ENCODE measurements at regions not wholly inside any gene's neighbourhood (a gene's known extent, or its start where the extent isn't known, plus 50 kb on each side); places are given as distances from the start of the nearest gene placed in this dataset.

DNA sequence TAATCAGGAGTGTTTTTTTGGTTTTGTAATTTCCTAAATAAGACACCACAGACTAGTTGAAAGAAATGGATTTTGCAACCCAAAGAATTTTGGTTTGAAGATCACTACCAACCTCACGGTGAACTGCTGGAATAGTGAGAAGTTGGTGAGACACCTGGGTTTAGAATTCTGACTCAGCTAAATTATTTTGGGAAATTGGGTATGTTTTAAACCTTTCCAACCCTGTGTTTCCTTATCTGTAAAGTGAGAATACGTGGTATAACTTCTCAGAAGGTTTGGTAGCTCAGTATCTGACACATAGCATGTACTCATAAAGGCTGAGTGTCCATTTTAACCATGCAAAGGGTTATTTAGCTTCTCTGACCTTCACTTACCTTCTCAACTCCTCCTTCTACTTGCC, 261.9 kb downstream of the FOXA2 start:
- H4K20me1 ChIP-seq (ENCODE audit: insufficient read depth, low read length) = no peaks in the 10 kb centered on the region
- WGBS (ENCODE audit: low lambda C conversion rate) = under 1% methylated on average over 2 of the region's 2 CpGs
- H3K27ac ChIP-seq (ENCODE audit: extremely low read length, insufficient read depth, low read length) = no peak overlapping the region
- no peak overlapping the region for H3K4me2 ChIP-seq (ENCODE audit: low read depth, low read length)
- CTCF ChIA-PET (ENCODE audit: low intra/inter-chr PET ratio, low total read pairs) = no interaction called here
- peaks cover 0 to 8% of the 10 kb centered on the region in 2 experiments; a peak in 1 of 5 replicates for H3K27me3 ChIP-seq (ENCODE audit: control insufficient read depth in 1 of 2, insufficient read depth in 2 of 2, low read length in 2 of 2)
- FAIRE-seq = no peak
- TF ChIP-seq ZNF768 (CRISPR knock-in tag; IDR thresholded peaks at IDR 0.05) = no peak
- peak; percentile 64 for TF ChIP-seq MAFF (IDR thresholded peaks at IDR 0.05; ENCODE audit: low read depth, low read length)
- peak; percentile 5 to 73; a peak in 2 of 4 replicates for TF ChIP-seq MAFK (conservative IDR thresholded peaks at IDR 0.05 in 1 of 2, IDR thresholded peaks at IDR 0.05 in 1 of 2; ENCODE audit: low read length in 2 of 2)
- no peak overlapping the region for H3K4me3 ChIP-seq (replicated peaks in 1 of 3; ENCODE audit: insufficient read depth in 1 of 3, low read depth in 2 of 3, low read length in 3 of 3)
- no peaks in the 10 kb centered on the region for H3K4me1 ChIP-seq (ENCODE audit: insufficient read depth, low read length)
- no peaks in the 10 kb centered on the region for H3K36me3 ChIP-seq (replicated peaks in 1 of 2; ENCODE audit: control insufficient read depth in 1 of 2, insufficient read depth in 2 of 2, low read length in 2 of 2)
- no peak overlapping the region for H2AFZ ChIP-seq (ENCODE audit: low read length)
- no peak for DNase-seq (ENCODE audit: low spot score)
- no peak overlapping the region for H3K9ac ChIP-seq (ENCODE audit: insufficient read depth, low read depth, low read length)
- H3K79me2 ChIP-seq (ENCODE audit: insufficient read depth, low read length) = no peaks in the 10 kb centered on the region
- no TSS peak for BruUV-seq (replicated peaks)
- no peaks in the 10 kb centered on the region for H3K9me3 ChIP-seq (ENCODE audit: low read length)
- ATAC-seq = no peak
- intact Hi-C loops (cut with micrococcal nuclease; ENCODE audit: unreplicated experiment) (no loop called here), in situ Hi-C loops (cut with HindIII; ENCODE audit: extremely low pct_ligation_motif_present, low pct_unique_long_range_greater_than_20kb) (no loop called here)
- POLR2A ChIA-PET = no interaction called here

- intact Hi-C loops (cut with micrococcal nuclease; ENCODE audit: unreplicated experiment) = no loop called here
- BruUV-seq (replicated peaks) = no TSS peak
- H3K27me3 ChIP-seq (ENCODE audit: control insufficient read depth in 1 of 2, insufficient read depth in 2 of 2, low read length in 2 of 2) = peaks cover 0 to 8% of the 10 kb centered on the region in 2 experiments; a peak in 1 of 5 replicates
Observed at GRCh38 chr20:22321191-22321590, 263.2 kb downstream of the FOXA2 start.

More at GRCh38 chr20:22321191-22321590, 263.2 kb downstream of the FOXA2 start:
- no peak overlapping the region for H3K4me2 ChIP-seq (ENCODE audit: low read depth, low read length)
- no peak overlapping the region for H3K9ac ChIP-seq (ENCODE audit: insufficient read depth, low read depth, low read length)
- H3K4me3 ChIP-seq (replicated peaks in 1 of 3; ENCODE audit: insufficient read depth in 1 of 3, low read depth in 2 of 3, low read length in 3 of 3) = no peak overlapping the region
- H3K36me3 ChIP-seq (replicated peaks in 1 of 2; ENCODE audit: control insufficient read depth in 1 of 2, insufficient read depth in 2 of 2, low read length in 2 of 2) = no peaks in the 10 kb centered on the region
- ATAC-seq = no peak
- no peak for DNase-seq (ENCODE audit: low spot score)
- H2AFZ ChIP-seq (ENCODE audit: low read length) = no peak overlapping the region
- H3K4me1 ChIP-seq (ENCODE audit: insufficient read depth, low read length) = no peaks in the 10 kb centered on the region
- ChIA-PET CTCF (ENCODE audit: low intra/inter-chr PET ratio, low total read pairs) (no interaction called here), POLR2A (no interaction called here)
- no peaks in the 10 kb centered on the region for H3K9me3 ChIP-seq (ENCODE audit: low read length)
- no peak for TF ChIP-seq ZBTB38 (CRISPR knock-in tag; IDR thresholded peaks at IDR 0.05)
- no peak for TF ChIP-seq AGO2 (optimal IDR thresholded peaks at IDR 0.05; ENCODE audit: low read depth, low read length)
- H3K27ac ChIP-seq (ENCODE audit: extremely low read length, insufficient read depth, low read length) = no peak overlapping the region
- in situ Hi-C loops (cut with HindIII; ENCODE audit: extremely low pct_ligation_motif_present, low pct_unique_long_range_greater_than_20kb) = no loop called here
- WGBS (ENCODE audit: low lambda C conversion rate) = 3% methylated on average over 1 of the region's 1 CpG
- no peaks in the 10 kb centered on the region for H3K79me2 ChIP-seq (ENCODE audit: insufficient read depth, low read length)
- no peaks in the 10 kb centered on the region for H4K20me1 ChIP-seq (ENCODE audit: insufficient read depth, low read length)
- FAIRE-seq = no peak

Data from HepG2 (cell line).